ENCODE measurements at regions not wholly inside any gene's neighbourhood (a gene's known extent, or its start where the extent isn't known, plus 50 kb on each side); places are given as distances from the start of the nearest gene placed in this dataset.

DNA sequence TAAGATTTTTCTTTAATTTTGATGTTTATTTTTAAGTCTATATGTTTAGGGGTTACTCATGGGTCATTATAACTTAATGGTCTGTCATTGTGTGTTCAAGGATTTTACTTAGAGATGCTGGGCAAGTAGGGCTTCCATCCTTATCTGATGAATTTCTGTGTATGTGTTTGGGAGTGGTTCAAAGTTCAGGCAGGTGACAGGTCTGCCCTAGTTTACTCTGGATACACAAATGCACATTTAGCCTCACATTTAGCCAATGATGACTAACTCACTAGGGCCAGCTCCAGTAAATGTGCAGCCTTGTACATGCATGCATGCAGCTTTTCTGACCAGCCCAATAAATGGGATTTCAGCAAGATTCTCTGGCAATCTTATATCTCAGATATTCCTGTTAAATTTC, 554.1 kb downstream of the SI start:
- TF ChIP-seq, protein P1, sequence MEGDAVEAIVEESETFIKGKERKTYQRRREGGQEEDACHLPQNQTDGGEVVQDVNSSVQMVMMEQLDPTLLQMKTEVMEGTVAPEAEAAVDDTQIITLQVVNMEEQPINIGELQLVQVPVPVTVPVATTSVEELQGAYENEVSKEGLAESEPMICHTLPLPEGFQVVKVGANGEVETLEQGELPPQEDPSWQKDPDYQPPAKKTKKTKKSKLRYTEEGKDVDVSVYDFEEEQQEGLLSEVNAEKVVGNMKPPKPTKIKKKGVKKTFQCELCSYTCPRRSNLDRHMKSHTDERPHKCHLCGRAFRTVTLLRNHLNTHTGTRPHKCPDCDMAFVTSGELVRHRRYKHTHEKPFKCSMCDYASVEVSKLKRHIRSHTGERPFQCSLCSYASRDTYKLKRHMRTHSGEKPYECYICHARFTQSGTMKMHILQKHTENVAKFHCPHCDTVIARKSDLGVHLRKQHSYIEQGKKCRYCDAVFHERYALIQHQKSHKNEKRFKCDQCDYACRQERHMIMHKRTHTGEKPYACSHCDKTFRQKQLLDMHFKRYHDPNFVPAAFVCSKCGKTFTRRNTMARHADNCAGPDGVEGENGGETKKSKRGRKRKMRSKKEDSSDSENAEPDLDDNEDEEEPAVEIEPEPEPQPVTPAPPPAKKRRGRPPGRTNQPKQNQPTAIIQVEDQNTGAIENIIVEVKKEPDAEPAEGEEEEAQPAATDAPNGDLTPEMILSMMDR (IDR thresholded peaks at IDR 0.05 in 4 of 5, conservative IDR thresholded peaks at IDR 0.05 in 1 of 5): no peak
- no peak for TF ChIP-seq POLR2A (IDR thresholded peaks at IDR 0.05)

Measured in gastrocnemius medialis (tissue), 4 donors.